HG02763 (cell line): ENCODE measurements at regions not wholly inside any gene's neighbourhood (a gene's known extent, or its start where the extent isn't known, plus 50 kb on each side); places are given as distances from the start of the nearest gene placed in this dataset.
"Not testable (repeated sequence)": the region's sequence is repeated elsewhere in the genome, so short reads cannot be mapped to it uniquely, and the experiment has no call there.

Experiments
- ATAC-seq: cut with Tn5 transposase; IDR thresholded peaks from one replicate; pipeline ENCODE4 v1.9.1; 2021; ENCODE audit warnings: mild to moderate bottlenecking, moderate library complexity; ENCODE audit not compliant: unreplicated experiment

- no peak for ATAC-seq
Observed at GRCh38 chr9:15372455-15372854, 50.2 kb upstream of the SNAPC3 start.

GRCh38 chr9:15371448-15371845, 51.2 kb upstream of the SNAPC3 start:
- ATAC-seq, result no peak

- ATAC-seq, result no peak
Observed at GRCh38 chr9:15370466-15371447, 51.9 kb upstream of the SNAPC3 start.

GRCh38 chr9:15369871-15370270, 52.8 kb upstream of the SNAPC3 start:
- ATAC-seq, result no peak

- ATAC-seq, result no peak
Observed at GRCh38 chr9:15369238-15369637, 53.4 kb upstream of the SNAPC3 start.

GRCh38 chr9:15364975-15365553, 57.6 kb upstream of the SNAPC3 start:
- ATAC-seq, result not testable (repeated sequence)

GRCh38 chr9:15361737-15362136, 54.7 kb upstream of the TTC39B start:
- no peak for ATAC-seq

GRCh38 chr9:15357050-15357653, 50.1 kb upstream of the TTC39B start:
- peak; percentile 91 for ATAC-seq
